T-helper 1 cell treated with Interleukin-12 subunit alpha and Interleukin-12 subunit beta and Interleukin-4 antibody, amounts not matched to agents 30 μg/mL and 1 μg/mL, for 36 hours (primary cell): ENCODE measurements at regions not wholly inside any gene's neighbourhood (a gene's known extent, or its start where the extent isn't known, plus 50 kb on each side); places are given as distances from the start of the nearest gene placed in this dataset.
A peak's percentile ranks its signal among the peaks of the same experiment; 100 is the strongest.

Source experiments
- H3K27ac Mint-ChIP-seq: one replicate; pipeline ENCODE4 v1.8.0; 2021; ENCODE audit warnings: mild to moderate bottlenecking, mixed read lengths
- H3K27me3 Mint-ChIP-seq: one replicate; pipeline ENCODE4 v1.8.0; 2021; ENCODE audit warnings: low read depth, mixed read lengths
- H3K36me3 Mint-ChIP-seq: one replicate; pipeline ENCODE4 v1.8.0; 2021; ENCODE audit warnings: low read depth, mixed read lengths
- H3K4me1 Mint-ChIP-seq: one replicate; pipeline ENCODE4 v1.8.0; 2021; ENCODE audit warnings: low read depth, mixed read lengths
- H3K4me3 Mint-ChIP-seq: one replicate; pipeline ENCODE4 v1.8.0; 2021; ENCODE audit warnings: mild to moderate bottlenecking, moderate library complexity, mixed read lengths
- H3K9me3 Mint-ChIP-seq: one replicate; pipeline ENCODE4 v1.8.0; 2021; ENCODE audit warnings: mixed read lengths

DNA sequence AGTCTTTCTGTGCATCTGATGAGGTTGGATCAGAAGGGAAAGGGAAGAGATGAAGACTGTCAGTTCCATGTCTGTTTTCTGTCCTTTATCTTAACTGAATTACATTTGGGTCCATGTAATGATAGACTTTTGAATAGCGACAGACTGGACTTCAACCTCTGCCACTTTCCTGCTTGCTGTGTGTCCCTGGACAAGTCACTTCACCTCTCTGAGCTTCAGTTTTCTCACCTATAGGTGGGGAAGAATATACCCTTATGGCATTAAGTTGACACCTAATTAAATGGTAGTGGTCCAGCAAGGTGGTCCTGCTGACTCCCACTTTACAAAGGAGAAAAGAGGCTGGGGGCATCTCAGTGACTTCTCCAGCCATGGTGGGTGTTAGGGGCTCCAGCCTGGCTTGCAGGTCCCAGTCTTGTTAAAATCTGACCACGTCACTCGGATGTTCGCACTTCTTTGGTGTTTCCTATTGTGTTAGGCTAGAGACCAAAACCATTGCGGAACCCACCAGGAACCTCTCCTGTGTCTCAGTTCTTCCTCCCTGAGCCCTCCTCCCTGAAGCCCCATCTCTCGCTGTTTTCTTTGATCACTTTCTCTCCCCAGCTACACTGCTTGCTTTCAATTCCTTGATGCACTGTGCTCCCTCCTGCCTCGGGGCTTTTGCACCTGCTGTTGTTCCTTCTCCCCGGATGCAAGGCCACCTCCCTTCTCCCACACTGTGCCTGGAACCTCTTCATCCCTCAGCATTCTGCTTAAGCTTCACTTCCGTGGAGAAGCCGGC lies 256.5 kb downstream of the NSG2 start:
- Mint-ChIP-seq H3K27ac (no peak overlapping the region), H3K27me3 (peaks cover 6% of the 10 kb centered on the region), H3K4me3 (no peak overlapping the region), H3K4me1 (no peaks in the 10 kb centered on the region), H3K9me3 (no peaks in the 10 kb centered on the region), H3K36me3 (no peaks in the 10 kb centered on the region)

DNA sequence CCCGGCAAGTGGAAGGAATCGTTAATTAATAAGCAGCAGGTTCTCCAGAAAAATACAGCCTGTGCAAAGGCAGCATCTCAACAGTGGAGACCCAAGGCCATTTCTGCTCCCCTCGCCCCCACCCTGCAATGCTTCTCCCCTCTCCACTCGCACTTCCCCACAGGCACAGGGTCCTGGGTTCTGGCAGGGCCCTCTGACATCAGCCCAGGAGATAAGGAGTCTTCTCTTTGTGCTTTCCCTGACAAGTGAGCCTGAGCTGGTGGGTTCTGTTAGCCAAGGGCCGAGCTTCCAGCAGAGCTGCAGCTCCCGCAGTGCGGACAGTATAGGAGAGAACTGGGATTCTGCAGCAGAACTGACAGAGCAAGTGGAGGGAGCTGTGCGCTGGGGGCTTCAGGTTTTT lies 257.5 kb downstream of the NSG2 start:
- peaks cover 6% of the 10 kb centered on the region for H3K27me3 Mint-ChIP-seq
- H3K9me3 Mint-ChIP-seq: no peaks in the 10 kb centered on the region
- H3K36me3 Mint-ChIP-seq: no peaks in the 10 kb centered on the region
- no peak overlapping the region for H3K27ac Mint-ChIP-seq
- H3K4me1 Mint-ChIP-seq: no peaks in the 10 kb centered on the region
- H3K4me3 Mint-ChIP-seq: no peak overlapping the region

DNA sequence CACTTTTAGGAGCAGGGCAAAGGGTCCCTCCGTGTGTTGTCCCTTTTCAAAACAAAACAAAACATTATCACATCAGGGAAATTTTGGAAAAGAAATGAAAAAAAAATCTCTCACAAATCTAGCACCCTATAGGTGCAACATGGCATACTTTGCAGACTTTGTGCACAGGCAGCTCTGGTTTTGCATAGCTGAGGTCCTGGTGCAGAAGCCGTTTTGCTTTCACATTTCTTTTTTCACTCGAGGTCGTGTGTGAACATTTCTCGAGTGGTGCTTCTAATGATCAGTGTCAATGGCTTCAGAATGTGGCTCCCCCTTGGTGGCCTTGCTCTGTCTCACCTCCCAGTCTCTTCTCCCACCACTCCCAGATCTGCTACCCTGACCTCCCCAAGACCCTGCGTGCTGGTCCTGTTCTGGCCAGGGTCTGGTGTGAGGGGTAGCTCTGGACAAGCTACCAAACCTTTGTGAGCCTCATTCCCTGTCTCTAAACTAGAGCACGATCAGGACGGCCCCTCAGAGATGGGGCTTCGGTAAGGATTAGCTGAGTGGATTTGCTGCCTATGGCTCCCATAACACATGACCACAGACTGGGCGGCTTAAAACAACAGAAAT lies 258.0 kb downstream of the NSG2 start:
- H3K27ac Mint-ChIP-seq: no peak overlapping the region
- no peaks in the 10 kb centered on the region for H3K9me3 Mint-ChIP-seq
- no peaks in the 10 kb centered on the region for H3K4me1 Mint-ChIP-seq
- H3K27me3 Mint-ChIP-seq: peaks cover 6% of the 10 kb centered on the region
- H3K4me3 Mint-ChIP-seq: no peak overlapping the region
- H3K36me3 Mint-ChIP-seq: no peaks in the 10 kb centered on the region

DNA sequence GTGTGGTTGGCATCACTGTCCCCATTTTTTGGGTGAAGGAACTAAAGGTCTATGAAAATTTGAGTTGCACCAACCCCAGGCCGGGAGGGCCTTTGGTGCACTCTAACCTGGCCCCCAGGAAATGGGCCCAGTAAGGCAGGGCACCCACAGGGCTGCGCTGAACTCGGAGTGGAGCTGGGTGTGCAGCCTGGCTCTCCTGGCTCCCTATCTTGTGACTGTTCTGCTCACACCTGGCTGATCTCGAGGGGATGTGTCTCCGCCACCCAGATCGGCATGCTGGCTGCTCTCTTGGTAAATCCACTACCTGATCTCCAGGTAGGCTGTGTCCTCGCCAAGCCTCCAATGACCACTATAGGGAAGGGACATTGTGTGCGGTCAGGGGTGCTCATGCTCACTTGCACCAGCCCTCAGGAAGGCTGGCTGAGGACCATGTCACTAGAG lies 259.8 kb downstream of the NSG2 start:
- Mint-ChIP-seq H3K36me3 (no peaks in the 10 kb centered on the region), H3K9me3 (no peaks in the 10 kb centered on the region), H3K4me1 (no peaks in the 10 kb centered on the region), H3K4me3 (no peak overlapping the region), H3K27me3 (peaks cover 6% of the 10 kb centered on the region), H3K27ac (no peak overlapping the region)

DNA sequence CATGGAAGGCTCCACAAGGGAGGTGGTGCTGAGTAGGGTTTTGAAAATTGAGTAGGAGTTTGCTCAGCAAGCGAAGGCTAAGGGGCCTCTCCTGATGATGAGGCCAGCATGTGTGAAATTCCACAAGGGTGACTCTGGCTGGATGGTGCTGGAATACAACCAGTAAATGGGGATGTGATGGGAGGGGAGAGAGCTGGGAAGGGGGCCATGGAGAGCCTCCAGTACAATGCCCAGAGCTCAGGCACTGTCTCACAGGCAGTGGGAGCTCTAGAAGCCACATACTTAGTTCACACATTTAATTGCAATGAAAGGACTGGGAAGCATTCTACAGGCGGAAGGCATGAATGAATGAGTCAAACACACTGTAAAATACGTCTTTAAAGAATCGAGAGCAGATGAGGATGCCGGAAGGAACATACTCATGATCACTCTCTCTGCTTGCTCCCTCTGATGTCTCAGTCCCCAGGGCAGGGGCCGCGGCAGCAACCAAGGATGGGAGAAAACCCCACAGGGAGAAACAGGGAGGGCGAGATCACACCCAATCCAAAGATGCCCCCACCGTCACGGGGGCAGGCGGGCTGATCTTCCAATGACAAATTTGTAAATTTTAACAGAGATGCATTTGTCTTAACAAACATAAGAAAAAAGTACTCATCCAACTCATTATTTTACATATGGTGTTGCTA lies 261.0 kb downstream of the NSG2 start:
- Mint-ChIP-seq H3K9me3 (no peaks in the 10 kb centered on the region), H3K27me3 (peaks cover 7% of the 10 kb centered on the region), H3K4me1 (peaks cover 3% of the 10 kb centered on the region), H3K36me3 (no peaks in the 10 kb centered on the region), H3K4me3 (no peak overlapping the region), H3K27ac (no peak overlapping the region)

DNA sequence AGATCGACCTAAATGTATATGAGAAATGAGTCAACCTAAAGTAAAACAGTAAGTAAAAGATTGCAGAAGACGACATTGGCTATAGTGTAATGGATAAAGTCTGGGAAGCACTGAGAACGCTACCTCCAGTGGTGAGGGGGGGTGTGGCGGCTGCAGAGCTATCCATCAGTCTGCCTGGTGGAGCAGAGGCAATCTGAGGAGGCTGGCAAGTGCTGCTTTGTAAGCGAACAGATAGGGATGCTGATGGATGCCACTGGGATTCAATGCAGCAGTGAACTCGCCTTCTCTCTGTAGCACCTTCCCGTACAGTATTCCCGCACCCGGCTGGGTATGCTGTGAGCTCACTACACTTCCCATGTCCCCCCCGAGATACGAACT lies 261.5 kb downstream of the NSG2 start:
- no peak overlapping the region for H3K27ac Mint-ChIP-seq
- peaks cover 3% of the 10 kb centered on the region for H3K4me1 Mint-ChIP-seq
- no peaks in the 10 kb centered on the region for H3K9me3 Mint-ChIP-seq
- H3K27me3 Mint-ChIP-seq: peaks cover 7% of the 10 kb centered on the region
- no peak overlapping the region for H3K4me3 Mint-ChIP-seq
- no peaks in the 10 kb centered on the region for H3K36me3 Mint-ChIP-seq

DNA sequence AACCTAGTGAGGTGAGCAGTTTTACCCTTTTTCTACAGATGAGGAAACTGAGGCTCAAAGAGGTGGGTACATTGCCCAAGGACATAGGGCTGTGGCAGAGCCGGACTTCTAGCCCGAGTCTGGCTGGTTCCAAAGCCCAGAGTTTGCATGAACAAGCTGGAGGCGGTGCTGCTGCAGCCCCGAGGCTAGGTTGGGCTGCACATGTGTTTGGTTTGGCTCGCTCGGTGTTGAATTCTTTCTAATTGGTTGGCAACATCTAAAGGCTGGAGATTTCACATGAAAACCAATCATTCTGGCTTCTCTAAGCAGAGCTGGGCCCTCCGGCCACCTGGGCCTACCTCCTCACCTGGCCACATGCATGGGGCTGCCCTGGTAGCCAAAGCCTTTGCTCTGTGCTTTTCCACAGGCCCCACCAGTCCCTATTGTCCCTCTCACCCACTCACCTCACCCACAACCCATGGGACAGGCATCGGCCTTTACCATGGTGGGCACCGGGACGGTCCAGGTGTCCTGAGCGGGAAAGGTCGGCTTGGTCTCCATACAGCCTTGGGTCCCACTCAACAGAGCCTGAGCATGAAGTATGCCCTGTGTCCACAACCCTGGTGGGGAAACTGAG lies 262.3 kb downstream of the NSG2 start:
- H3K27ac Mint-ChIP-seq: no peak overlapping the region
- H3K9me3 Mint-ChIP-seq: no peaks in the 10 kb centered on the region
- no peak overlapping the region for H3K4me3 Mint-ChIP-seq
- peaks cover 10% of the 10 kb centered on the region for H3K27me3 Mint-ChIP-seq
- peaks cover 3% of the 10 kb centered on the region for H3K4me1 Mint-ChIP-seq
- no peaks in the 10 kb centered on the region for H3K36me3 Mint-ChIP-seq

DNA sequence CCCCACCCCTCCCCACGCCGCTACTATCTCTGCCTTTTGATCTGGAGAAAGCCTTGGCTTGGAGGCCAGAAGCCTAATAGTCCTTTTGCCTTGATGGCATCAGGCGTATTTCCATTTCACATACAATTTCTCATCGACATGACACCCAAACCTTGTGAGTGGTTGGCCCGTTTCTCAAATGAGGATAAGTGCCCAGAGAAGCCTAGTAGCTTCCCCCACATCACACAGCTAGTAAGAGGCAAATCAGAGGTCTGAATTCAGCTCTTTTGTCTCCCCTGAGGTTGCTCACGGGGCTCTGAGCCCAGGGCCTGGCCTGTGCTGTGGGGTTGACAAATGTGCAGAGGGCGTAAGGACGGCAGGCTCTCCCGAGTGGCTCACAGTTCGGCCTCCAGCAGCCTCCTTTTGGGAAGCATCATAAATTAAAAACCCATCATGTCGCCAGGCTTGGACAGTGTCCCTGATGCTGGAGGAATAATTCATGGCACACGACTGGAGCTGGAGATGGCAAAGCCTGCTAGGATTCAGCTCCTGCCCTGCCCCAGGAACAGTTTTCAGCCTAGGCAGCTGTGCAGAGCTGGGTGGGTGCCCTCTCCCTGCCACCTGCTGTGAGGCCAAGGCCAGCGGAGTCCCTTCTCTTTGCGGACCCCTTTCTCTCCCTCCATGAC lies 263.8 kb downstream of the NSG2 start:
- Mint-ChIP-seq H3K27ac (no peak overlapping the region), H3K4me3 (no peak overlapping the region), H3K9me3 (no peaks in the 10 kb centered on the region), H3K4me1 (peaks cover 3% of the 10 kb centered on the region), H3K36me3 (no peaks in the 10 kb centered on the region), H3K27me3 (peaks cover 11% of the 10 kb centered on the region)

DNA sequence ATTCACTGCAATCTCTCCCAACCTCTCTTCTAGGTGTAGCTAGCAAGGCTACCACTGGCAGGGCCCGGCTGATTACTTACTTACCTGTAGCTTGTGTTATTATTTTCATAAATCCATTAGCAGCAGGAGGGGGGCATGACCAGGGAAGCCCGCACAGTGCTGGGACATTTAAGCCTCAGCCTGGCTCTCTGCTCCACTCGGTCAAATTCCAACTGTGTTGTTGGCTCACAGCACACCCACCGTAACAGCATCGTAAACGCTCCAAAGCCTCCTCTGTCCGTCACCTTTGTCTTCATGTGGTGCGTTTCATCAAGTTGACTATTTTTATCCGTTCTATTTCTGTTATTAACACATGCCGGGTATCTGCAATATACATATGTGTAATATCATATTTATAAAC lies 264.7 kb downstream of the NSG2 start:
- no peak overlapping the region for H3K27ac Mint-ChIP-seq
- H3K36me3 Mint-ChIP-seq: no peaks in the 10 kb centered on the region
- H3K4me3 Mint-ChIP-seq: no peak overlapping the region
- H3K9me3 Mint-ChIP-seq: no peaks in the 10 kb centered on the region
- H3K4me1 Mint-ChIP-seq: peaks cover 3% of the 10 kb centered on the region
- H3K27me3 Mint-ChIP-seq: peaks cover 11% of the 10 kb centered on the region

DNA sequence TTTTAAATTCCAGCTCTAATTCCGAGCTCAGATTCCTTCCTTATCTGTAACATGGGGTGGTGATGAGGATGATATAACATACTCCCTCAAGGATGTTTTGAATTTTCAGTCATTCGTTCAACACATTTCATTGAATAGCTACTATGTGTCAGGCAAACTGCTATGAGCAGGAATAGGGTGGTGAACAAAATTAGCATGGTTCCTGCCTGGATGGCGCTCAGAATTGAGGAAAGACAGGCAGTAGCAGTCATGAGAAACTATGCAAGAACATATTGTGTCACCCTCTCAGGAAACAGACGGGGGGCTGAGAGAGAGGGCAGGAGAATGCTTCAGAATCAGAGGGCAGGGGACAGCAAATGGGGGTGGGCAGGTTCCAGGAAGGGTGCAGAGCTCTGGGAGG lies 265.2 kb downstream of the NSG2 start:
- Mint-ChIP-seq H3K27me3 (peaks cover 11% of the 10 kb centered on the region), H3K9me3 (no peaks in the 10 kb centered on the region), H3K36me3 (no peaks in the 10 kb centered on the region), H3K4me3 (peak overlapping the region; percentile 45), H3K4me1 (peaks cover 3% of the 10 kb centered on the region), H3K27ac (no peak overlapping the region)

DNA sequence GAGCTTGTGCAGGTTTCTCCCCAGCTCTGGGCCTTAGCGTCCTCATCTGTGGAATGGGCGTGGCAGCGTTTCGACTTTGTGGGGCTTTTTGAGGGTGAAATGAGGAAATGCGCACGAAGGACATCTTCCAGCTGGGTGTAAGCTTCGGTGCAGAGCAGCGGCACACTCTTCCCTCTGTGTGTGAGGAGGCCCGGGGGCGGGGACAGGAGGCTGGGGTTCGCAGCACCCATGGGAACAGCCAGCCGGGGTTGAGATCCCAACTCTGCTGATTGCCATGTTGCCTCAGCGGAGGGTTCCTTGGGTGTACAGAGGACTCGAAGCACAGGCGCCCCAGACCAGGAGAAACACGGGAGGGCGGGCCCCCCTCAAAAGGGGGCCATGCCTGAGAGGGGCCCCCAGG lies 265.6 kb downstream of the NSG2 start:
- Mint-ChIP-seq H3K9me3 (no peaks in the 10 kb centered on the region), H3K27me3 (peaks cover 11% of the 10 kb centered on the region), H3K27ac (no peak overlapping the region), H3K36me3 (no peaks in the 10 kb centered on the region), H3K4me3 (no peak overlapping the region), H3K4me1 (peaks cover 3% of the 10 kb centered on the region)

DNA sequence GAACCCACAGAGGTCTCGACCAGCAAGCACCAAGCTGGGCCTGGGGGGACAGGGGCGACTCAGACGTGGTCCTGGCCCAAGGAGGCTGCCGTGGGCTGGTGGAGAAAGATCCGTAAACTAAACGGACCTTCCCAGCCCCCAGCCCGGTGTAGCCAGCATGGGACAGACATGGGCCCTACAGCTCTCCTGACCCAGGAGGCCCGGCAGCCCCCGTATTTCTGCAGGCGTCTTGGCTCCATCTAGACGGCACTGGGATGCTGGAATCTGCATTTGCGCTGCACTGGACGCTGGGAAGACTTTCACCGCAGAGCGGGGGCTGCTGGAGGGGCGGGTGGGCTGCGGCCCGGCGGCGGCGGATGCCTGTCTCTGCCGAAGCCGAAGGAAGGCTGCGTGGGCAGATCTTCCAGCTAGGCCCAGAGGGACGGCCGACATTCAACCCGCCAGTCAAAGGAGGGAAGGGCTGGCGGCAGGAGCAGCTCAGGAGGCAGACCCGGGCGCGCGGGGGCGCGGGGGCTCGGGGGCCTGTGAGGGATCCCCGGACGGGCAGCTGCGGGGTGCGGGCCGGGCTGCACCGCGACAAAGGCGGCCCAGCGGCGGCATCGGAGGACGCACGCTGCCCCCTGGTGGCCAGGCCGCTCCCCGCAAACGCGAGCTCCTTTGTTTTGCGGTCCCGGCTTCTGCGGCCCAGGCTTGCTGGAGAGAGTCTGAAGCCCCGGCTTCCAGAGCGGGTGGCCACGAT lies 266.2 kb downstream of the NSG2 start:
- Mint-ChIP-seq H3K9me3 (no peaks in the 10 kb centered on the region), H3K27ac (no peak overlapping the region), H3K4me3 (no peak overlapping the region), H3K27me3 (peaks cover 11% of the 10 kb centered on the region), H3K36me3 (no peaks in the 10 kb centered on the region), H3K4me1 (peaks cover 3% of the 10 kb centered on the region)

DNA sequence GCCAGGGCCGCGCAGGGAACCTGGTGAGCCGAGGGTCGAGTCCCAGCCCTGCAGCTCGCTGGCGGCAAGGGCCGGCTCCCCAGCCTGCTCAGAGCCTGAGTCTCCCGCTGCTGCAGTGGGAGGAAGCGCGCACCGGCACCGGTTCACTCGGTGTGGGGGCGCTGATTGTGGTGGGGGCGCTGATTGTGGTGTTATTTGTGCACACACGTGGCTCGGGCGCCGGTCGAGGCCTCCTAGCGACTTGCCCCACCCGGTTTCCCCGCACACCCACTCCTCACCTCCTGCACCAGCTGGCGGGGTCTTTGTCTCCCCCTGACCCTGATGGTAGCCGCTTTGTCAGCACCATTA lies 266.7 kb downstream of the NSG2 start:
- Mint-ChIP-seq H3K4me3 (no peak overlapping the region), H3K36me3 (no peaks in the 10 kb centered on the region), H3K4me1 (peaks cover 3% of the 10 kb centered on the region), H3K9me3 (no peaks in the 10 kb centered on the region), H3K27me3 (peaks cover 11% of the 10 kb centered on the region), H3K27ac (no peak overlapping the region)

DNA sequence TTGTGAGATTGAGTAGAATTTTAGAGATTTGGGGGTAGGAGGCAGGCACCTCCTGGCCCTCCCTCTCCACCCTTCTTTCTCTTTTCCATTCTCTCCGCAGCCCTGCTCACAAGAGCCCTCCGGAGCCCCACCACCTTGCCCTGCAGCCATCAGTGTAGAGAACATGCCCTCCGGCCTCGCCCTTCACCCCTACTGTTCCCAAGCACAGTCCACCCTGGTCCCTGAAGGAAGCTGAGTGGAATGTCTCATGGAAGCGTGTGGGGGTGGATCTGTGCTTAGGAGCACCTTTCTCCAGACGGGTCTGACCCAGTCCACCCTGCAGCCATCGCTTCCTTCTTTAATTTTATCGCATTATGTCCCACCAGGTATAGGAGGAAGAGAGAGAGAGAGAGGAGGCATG lies 267.1 kb downstream of the NSG2 start:
- Mint-ChIP-seq H3K4me3 (no peak overlapping the region), H3K4me1 (peaks cover 3% of the 10 kb centered on the region)

More for the DNA sequence above, 267.1 kb downstream of the NSG2 start:
- Mint-ChIP-seq H3K9me3 (no peaks in the 10 kb centered on the region), H3K27me3 (peaks cover 11% of the 10 kb centered on the region), H3K36me3 (no peaks in the 10 kb centered on the region), H3K27ac (no peak overlapping the region)
